ENCODE measurements at regions not wholly inside any gene's neighbourhood (a gene's known extent, or its start where the extent isn't known, plus 50 kb on each side); places are given as distances from the start of the nearest gene placed in this dataset.

- intact Hi-C loops (cut with DNase I; ENCODE audit: low total_unique reads), result no loop called here
- Histone ChIP-seq H3K27me3 (replicated peaks in 1 of 7) (no peaks in the 10 kb centered on the region), H3K27ac (no peak overlapping the region), H3K9me3 (peaks cover 0 to 22% (median 11%) of the 10 kb centered on the region in 8 donors), H3K36me3 (no peaks in the 10 kb centered on the region), H3K4me1 (no peaks in the 10 kb centered on the region), H3K4me3 (no peak overlapping the region)
- no peak for DNase-seq
- TF ChIP-seq POLR2AphosphoS5 (IDR thresholded peaks at IDR 0.05), result no peak
- TF ChIP-seq POLR2A (IDR thresholded peaks at IDR 0.05), result no peak
- 77 to 90% (median 86%) methylated on average over 9 of the region's 9 CpGs for WGBS, 5 donors
Measured at GRCh38 chr14:66281036-66281776, 205.0 kb upstream of the CCDC196 start.

GRCh38 chr14:66284346-66284745 is 201.8 kb upstream of the CCDC196 start:
- no peak for TF ChIP-seq CTCF (IDR thresholded peaks at IDR 0.05 in 8 of 11, conservative IDR thresholded peaks at IDR 0.05 in 3 of 11)
- no peak for TF ChIP-seq POLR2AphosphoS5 (IDR thresholded peaks at IDR 0.05)
- no peak for TF ChIP-seq POLR2A (IDR thresholded peaks at IDR 0.05)
- Histone ChIP-seq H3K4me1 (no peaks in the 10 kb centered on the region), H3K27me3 (replicated peaks in 1 of 7) (no peaks in the 10 kb centered on the region), H3K9me3 (peaks cover 0 to 14% (median 6%) of the 10 kb centered on the region in 8 donors), H3K36me3 (no peaks in the 10 kb centered on the region), H3K4me3 (no peak overlapping the region), H3K27ac (no peak overlapping the region)
- intact Hi-C loops (cut with DNase I; ENCODE audit: low total_unique reads), result no loop called here
- 74 to 91% (median 83%) methylated on average over 1 of the region's 1 CpG for WGBS, 5 donors
- DNase-seq, result no peak

GRCh38 chr14:66288511-66288910 is 197.7 kb upstream of the CCDC196 start:
- H3K36me3 ChIP-seq, result no peaks in the 10 kb centered on the region
- peaks cover 0 to 4% (median 0%) of the 10 kb centered on the region in 6 donors for H3K4me1 ChIP-seq
- H3K4me3 ChIP-seq, result no peak overlapping the region
- H3K27ac ChIP-seq, result no peak overlapping the region
- H3K27me3 ChIP-seq (replicated peaks in 1 of 7), result no peaks in the 10 kb centered on the region
- intact Hi-C loops (cut with DNase I; ENCODE audit: low total_unique reads), result no loop called here
- WGBS, 5 donors, result 87 to 99% (median 97%) methylated on average over 3 of the region's 3 CpGs
- peaks cover 0 to 6% (median 0%) of the 10 kb centered on the region in 8 donors for H3K9me3 ChIP-seq
- TF ChIP-seq CTCF (IDR thresholded peaks at IDR 0.05 in 8 of 11, conservative IDR thresholded peaks at IDR 0.05 in 3 of 11), result no peak
- no peak for DNase-seq

DNA sequence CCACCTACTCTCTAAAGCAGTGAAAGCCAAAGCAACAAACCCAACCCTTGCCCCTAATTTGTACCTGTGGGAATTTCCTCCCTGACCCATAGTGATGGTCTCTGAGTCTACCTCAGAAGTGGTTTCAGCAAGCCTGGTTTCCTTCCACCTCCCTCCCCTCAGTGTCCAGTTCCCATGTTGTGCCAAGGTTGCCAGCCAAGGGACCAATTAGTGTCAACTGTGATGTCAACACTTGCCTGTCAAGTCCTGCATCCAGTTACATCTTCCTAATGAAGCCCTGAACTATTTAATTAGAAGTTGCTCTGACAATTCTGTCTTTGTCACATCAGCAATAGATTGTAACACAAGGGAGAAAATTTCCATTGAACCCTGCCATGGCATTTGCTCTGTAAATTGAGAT is 194.4 kb upstream of the CCDC196 start:
- intact Hi-C loops (cut with DNase I; ENCODE audit: low total_unique reads), result no loop called here
- H3K27me3 ChIP-seq (replicated peaks in 1 of 7), result no peaks in the 10 kb centered on the region
- TF ChIP-seq POLR2AphosphoS5 (IDR thresholded peaks at IDR 0.05), result no peak
- no peak for TF ChIP-seq CTCF (IDR thresholded peaks at IDR 0.05 in 8 of 11, conservative IDR thresholded peaks at IDR 0.05 in 3 of 11)
- no peak for TF ChIP-seq POLR2A (IDR thresholded peaks at IDR 0.05)
- no peak overlapping the region for H3K4me3 ChIP-seq
- peaks cover 0 to 4% (median 0%) of the 10 kb centered on the region in 6 donors for H3K4me1 ChIP-seq
- H3K36me3 ChIP-seq, result no peaks in the 10 kb centered on the region
- H3K27ac ChIP-seq, result no peak overlapping the region
- peaks cover 0 to 6% (median 0%) of the 10 kb centered on the region in 8 donors for H3K9me3 ChIP-seq
- no peak for DNase-seq
